ENCODE measurements at regions not wholly inside any gene's neighbourhood (a gene's known extent, or its start where the extent isn't known, plus 50 kb on each side); places are given as distances from the start of the nearest gene placed in this dataset.

DNA sequence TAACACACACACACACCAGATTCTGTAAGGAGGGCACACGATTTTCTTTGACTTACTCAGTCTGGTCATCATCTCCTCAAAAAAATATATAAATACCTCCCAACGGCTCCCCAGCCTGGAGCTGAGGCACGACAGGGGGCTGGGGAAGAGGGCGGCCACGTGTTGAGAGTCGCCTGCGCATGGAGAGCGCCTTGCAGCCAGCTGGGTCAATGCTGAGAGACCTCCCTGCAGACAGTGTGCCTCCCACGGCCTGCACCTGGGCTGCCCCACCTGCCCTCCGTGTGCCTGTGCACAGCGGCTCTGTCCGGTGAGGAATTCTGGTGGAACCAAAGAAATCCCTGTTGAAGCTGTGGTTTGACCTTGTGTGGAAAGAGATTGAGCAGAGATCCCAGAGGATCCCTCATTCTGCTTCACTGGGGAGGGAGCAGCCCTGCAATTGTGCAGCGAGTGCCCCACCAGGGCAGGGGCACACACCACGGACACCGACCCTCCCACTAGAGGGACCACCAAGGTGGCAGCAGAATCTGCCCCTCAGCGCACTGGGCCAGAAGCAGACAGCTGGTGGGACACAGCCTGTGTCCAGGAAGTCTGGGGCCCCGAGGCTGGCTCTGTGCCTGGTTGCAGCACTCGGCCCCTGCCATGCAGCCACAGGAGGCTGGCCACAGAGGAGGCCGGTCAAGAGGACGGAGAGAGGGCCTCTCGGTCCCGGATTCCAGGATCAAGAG lies 150.5 kb upstream of the PPP2R2D start:
- DNase-seq (ENCODE audit: low read depth, low spot score) = no peak

GRCh38 chr10:131750973-131751826 lies 149.6 kb upstream of the PPP2R2D start:
- DNase-seq (ENCODE audit: low read depth, low spot score) = no peak

DNA sequence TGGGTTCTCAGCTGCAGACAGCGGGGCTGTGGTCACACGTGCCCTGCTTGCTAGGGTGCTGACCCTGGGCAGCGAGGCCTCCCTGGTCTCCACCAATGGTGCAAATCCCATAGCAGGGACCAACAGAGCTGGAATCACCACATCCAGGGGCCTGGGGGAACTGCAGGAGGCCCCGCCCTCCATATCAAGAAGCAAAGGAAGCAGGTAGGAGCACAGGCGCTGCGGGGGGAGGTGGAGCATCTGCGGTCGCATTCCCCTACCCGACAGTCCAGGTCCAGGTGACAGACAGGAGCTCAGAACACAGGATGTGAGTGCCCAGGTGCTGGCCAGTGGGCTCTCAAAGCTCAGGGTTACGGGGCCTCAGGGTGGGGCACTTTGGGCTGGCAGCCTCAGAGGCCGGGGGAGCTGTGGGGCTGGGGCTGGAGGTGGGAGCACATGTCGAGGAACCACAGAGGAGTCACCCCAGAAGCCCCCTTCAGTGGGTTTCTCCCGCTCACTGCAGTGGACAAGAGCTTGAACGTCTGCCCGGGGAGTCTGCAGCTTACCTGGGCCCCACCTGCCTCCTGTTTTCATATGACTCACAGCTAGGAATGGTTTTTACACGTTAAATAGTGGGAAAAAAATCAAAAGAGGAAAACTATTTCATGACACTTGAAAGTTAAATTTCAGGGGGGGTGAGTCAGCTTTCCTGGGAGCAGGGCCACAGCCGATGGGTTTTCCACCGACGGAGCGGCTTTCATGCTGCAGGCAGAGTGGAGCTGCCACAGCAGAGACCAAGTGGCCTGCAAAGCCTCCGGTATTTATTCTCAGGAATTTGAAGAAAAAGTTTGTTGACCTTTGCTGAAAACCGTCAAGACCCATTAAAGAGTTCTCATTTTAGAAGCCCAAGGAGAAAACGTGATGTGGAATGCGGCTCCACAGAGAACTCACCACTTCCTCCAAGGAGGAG lies 148.7 kb upstream of the PPP2R2D start:
- DNase-seq (ENCODE audit: low read depth, low spot score) = no peak

GRCh38 chr10:131753336-131753735 lies 147.5 kb upstream of the PPP2R2D start:
- DNase-seq (ENCODE audit: low read depth, low spot score) = no peak

DNA sequence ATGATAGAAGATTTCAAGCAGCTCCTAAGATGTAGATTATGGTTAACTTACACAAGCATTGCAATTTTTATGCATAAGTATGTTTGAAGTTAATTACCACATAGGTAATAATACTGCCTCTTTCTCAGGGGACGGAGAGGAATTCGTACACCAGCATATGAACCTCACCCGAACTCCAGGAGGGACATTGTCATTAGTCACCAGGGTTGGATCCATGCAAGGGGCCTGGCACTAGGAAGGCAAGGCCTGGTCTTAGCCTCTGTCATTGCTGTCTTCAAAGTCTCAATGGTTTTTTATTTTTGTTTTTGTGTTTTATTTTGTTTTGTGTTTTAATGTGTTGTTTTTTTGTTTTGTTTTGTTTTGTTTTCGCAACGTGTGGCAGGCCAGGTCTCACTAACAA lies 145.6 kb upstream of the PPP2R2D start:
- DNase-seq (ENCODE audit: low read depth, low spot score) = no peak

DNA sequence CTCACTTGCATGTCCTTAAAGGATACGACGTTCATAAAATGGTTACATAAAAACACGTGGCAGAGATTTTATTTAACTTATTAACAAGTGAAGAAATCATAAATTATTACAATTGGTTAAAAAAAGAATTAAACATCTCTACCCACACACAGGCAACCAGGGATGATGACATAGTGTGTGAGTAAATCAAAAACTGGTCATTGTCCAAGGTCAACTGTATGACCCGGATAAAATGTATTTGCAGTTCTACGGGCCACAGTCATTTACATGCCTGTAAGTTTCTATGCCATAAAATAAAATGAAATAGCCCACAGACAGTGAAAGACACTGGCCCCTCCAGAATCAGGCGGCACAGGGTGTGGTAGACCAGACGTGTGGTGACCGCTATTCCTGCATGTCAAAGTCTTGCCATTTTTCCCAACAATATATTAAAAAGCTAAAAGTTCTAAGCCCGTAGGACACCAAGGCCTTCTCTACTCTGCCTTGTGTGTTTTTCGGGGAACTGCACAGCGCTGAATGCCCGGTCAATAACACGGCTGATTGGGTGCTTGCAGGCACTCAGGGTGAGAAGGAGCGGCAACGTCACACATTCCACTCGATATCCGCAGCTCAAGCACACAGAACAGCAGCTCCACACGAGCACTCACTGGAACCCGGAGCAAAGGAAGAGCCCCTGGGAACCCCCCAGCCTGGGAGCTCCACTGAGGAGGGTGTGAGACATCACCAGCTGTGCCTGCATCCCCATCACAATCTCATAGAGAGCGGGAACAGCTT lies 143.3 kb upstream of the PPP2R2D start:
- DNase-seq (ENCODE audit: low read depth, low spot score) = no peak

DNA sequence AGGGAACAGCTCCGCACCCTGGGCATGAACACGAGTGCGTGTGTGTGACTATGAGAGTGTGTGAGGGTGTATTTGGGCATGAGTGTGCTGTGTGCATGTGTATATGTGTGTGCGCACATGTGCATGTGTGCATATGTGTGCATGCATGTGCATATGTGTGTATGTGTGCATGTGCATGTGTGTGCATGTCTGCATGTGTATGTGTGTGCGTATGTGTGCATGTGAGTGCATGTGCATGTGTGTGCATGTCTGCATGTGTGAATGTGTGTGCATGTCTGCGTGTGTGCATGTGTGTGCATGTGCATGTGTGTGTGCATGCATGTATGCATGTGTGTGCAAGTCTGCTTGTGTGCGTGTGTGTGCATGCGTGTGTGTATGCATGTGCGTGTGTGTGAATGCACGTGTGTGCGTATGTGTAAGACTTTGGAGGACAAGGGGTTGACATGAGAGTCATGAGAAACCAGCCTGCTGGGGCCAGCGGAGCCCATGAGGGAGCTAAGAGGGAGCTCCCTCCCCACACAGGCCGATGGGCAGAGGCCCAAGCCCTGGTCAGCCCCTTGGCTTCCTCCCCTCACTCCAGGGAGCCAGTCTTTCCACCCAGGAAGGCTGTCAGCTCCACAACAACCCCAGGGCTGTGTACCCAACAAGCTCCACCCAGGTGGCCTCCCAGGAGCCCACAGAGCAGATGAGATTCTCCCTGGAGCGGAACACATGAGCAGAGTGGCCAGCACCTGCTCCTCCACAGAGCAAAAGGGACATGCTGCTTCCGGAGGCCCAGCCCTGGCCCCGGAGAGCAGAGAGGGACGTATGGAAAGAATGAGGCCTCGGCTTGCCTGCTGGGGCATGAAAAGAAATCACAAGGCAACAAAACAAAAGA lies 142.5 kb upstream of the PPP2R2D start:
- no peak for DNase-seq (ENCODE audit: low read depth, low spot score)

- DNase-seq (ENCODE audit: low read depth, low spot score) = no peak
These were observed 141.9 kb upstream of the PPP2R2D start for GRCh38 chr10:131758939-131759301.

DNA sequence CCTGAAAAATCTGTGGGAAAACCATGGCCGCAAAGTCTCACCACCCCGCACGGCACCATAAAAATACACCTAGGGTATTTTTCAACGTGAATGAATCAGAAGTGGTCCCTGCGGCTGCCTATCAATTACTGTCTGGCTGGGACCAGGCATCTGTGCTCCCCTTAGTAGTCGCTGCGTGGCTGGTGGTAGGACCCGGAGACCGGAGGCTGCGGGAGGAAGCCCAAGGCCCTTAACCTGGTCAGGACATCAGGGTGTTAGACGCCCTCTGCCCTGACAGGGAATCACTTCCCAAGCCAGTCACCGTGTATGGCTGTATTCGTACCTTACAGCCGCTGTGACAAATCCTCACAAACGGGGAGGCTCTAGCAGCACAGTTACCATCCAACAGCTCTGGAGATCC lies 141.5 kb upstream of the PPP2R2D start:
- DNase-seq (ENCODE audit: low read depth, low spot score) = no peak

DNA sequence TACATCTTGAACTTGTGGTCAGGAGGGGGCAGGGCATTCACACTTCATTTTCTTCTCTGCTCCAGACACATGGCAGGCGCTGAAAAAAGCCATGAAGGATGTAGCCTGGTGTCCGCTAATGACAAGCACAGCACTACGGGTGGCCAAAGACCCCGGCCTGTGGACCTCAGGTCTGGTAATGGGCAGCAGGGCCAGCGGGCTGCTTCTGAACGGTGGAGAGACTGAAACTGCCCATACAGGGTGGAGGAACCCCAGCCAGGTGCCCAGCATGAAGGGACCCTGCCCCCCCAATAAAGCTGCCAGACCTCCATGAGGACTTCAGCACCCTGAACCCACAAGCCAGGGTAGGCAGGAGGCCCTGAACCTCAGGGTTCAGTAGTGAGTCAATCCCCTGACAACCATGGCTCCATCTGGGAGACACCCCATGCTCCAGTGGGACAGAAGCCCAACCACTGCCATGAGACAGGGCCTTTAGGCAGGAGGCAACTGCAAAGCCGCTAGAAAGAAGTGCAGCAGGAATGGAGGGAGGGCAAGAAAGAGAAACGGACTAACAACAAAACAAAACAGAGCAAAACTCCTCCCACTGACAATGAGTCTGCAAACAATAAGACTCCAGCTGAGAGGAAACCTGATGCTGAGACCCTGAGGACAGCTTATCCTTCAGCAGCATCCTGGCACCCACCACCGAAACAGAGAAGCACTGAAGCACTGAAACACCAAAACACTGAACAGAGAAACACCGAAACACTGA lies 140.2 kb upstream of the PPP2R2D start:
- DNase-seq (ENCODE audit: low read depth, low spot score) = no peak

DNA sequence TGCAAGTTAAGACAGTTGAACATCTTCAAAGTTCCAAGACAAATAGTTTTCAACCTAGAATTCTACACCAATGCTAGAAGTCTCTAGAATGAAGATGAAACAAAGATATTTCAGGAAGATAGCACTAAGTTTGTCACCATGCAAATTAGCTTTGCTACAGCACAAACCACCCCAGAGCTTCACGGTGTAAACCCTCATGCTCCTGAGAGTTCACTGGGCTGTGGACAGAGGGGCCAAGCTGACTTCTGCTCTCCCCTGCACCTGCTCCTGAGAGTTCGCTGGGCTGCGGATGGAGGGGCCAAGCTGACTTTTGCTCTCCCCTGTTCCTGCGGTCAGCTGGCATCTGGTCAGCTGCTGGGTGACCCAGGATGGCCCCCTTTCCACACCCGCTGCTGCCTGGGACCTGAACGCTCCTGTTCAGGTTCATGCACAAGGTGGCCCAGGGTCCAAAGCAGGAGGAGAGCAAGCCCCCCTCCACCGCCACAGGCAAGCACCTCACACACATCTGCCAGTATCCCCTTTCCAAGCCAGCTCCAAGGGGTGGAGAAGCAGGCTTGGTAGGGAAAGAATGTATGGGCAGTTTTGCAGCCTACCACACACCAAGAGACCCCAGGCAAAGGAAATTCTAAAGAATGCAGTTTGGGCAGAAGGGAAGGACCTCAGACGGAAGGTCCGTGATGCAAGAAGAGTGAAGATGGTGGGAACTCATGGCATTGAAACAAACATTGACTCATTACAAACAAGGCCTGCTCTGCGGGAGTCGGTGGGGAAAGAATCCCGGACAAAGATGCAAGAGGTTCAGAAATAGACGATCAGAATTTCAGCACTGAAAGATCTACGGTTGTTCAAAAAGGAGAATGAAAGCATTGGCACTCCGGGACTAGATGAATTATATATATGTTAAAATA lies 137.8 kb upstream of the PPP2R2D start:
- DNase-seq (ENCODE audit: low read depth, low spot score) = no peak

DNA sequence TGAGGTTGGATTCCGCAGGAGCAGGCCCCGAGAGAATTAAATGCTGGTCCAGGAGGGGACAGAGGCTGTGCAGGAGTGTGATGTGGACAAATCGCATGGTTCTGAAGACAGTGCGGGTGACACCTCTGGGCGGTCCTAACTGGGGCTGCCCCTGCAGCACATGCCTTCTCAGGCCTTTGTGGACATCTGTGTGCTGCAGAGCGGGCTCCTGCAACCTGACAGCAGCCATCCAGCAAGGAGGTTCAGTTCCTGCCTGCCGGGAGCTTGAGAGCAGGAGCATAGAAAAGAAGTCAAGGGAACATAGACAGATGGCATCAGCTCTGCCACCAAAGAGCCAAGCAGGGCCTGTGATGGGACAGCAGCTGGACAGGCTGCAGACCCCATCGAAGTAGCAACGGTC lies 135.9 kb upstream of the PPP2R2D start:
- no peak for DNase-seq (ENCODE audit: low read depth, low spot score)

- no peak for DNase-seq (ENCODE audit: low read depth, low spot score)
These were observed 134.7 kb upstream of the PPP2R2D start for GRCh38 chr10:131766096-131766495.

- no peak for DNase-seq (ENCODE audit: low read depth, low spot score)
These were observed 133.1 kb upstream of the PPP2R2D start for GRCh38 chr10:131767716-131768115.

GRCh38 chr10:131769571-131770410 lies 131.0 kb upstream of the PPP2R2D start:
- no peak for DNase-seq (ENCODE audit: low read depth, low spot score)

DNA sequence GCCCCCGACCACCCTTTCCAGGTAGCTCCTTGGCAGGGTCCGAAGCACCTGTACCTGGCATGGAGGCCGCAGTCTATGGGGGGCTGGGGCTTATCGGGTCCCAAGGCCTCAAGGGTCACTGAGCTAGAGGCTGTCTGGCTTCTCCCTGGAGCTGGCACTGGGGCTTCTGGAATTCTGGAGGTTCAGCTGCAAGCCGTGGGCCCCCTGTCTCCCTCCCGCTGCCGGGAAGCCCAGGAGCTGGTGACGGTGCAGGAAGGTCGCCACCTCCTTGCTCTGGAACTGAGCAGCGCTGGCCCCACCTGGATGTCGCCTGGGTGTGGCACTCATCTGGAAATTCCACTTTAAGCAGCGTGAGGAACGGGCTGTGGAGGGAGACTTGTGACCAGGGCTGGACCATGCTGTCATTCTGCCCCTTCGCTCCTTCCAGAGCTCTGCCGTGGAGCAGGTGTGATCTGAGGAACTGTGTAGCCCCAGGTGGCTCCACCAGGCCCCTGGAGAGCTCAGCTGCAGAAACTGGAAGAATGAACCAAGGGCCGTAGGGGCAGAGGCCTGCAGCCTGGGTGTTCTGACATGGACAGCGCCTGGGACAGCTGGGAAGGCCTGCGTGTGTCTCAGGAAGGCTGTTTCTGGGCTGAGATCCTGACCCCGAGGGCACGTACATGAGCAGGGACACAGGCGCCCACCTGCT lies 129.7 kb upstream of the PPP2R2D start:
- no peak for DNase-seq (ENCODE audit: low read depth, low spot score)

Data from astrocyte of the hippocampus (primary cell).